GM12878 (cell line): ENCODE measurements at regions not wholly inside any gene's neighbourhood (a gene's known extent, or its start where the extent isn't known, plus 50 kb on each side); places are given as distances from the start of the nearest gene placed in this dataset.

ENCODE experiments used
- ATAC-seq: fragments of 200-7000 bp; cut with Tn5 transposase; 3 replicates; pipeline ENCODE4 v1.9.1; 2020; ENCODE audit warnings: mild to moderate bottlenecking, moderate library complexity
- BruUV-seq: library from RNA; stranded (reverse); fragments of 400-500 nt; replicated peaks from 2 replicates; lab custom pipeline; 2021; lab: Mats Ljungman, UMichigan
- CTCF ChIA-PET: fragments of 300-600 bp; sonication (Branson Sonifier 250); formaldehyde crosslinking; extraction: SDS; loops from one replicate; lab custom pipeline; 2021; ENCODE audit warnings: inconsistent platforms; lab: Yijun Ruan, JAX
- POLR2A ChIA-PET: fragments of 350-600 bp; formaldehyde crosslinking; extraction: SDS; loops from one replicate; lab custom pipeline; 2021; ENCODE audit warnings: inconsistent platforms; lab: Charles Lee
- RAD21 ChIA-PET: fragments of 300-600 bp; sonication (Branson Sonifier 250); formaldehyde crosslinking; loops from one replicate; lab custom pipeline; 2023; ENCODE audit warnings: antibody characterized with exemption; ENCODE audit not compliant: unreplicated experiment; lab: Charles Lee
- SMC1A ChIA-PET: fragments of 300-600 bp; sonication (Branson Sonifier 250); formaldehyde crosslinking; loops from one replicate; lab custom pipeline; 2023; ENCODE audit not compliant: unreplicated experiment, uncharacterized antibody; lab: Charles Lee
- DNase-seq: peaks from one replicate; pipeline ENCODE4 v3.0.0-alpha.2; 2011; ENCODE audit warnings: low read depth, low spot score
- FAIRE-seq: peaks from 3 replicates; lab custom pipeline; 2011; peaks lifted over from hg19 to GRCh38; lab: Jason Lieb, UNC
- H2AFZ ChIP-seq: 2 replicates; pipeline ENCODE4 v1.6.0; 2011; ENCODE audit warnings: low read depth, low read length, control low read depth; ENCODE audit not compliant: control insufficient read depth
- H3K27ac ChIP-seq: 2 replicates; pipeline ENCODE4 v1.5.1; 2011; ENCODE audit warnings: control low read depth; ENCODE audit not compliant: control insufficient read depth, insufficient read depth
- H3K27me3 ChIP-seq, 2 experiments: replicated peaks in 1 of 2; 2 replicates each; pipeline versions ENCODE4 v1.6.0 to v1.6.1; 2011; ENCODE audit warnings: low read length in 1 of 2; ENCODE audit not compliant: control insufficient read depth in 2 of 2, insufficient read depth in 2 of 2
- H3K36me3 ChIP-seq, 2 experiments: 2 replicates each; pipeline ENCODE4 v1.5.1; 2011; ENCODE audit warnings: low read length in 1 of 2; ENCODE audit not compliant: control insufficient read depth in 2 of 2, insufficient read depth in 2 of 2
- H3K4me1 ChIP-seq: 2 replicates; pipeline ENCODE4 v1.6.1; 2011; ENCODE audit warnings: mild to moderate bottlenecking, low read length, moderate library complexity, mixed read lengths; ENCODE audit not compliant: control insufficient read depth, insufficient read depth
- H3K4me2 ChIP-seq: 2 replicates; pipeline ENCODE4 v1.6.0; 2011; ENCODE audit warnings: control low read depth; ENCODE audit not compliant: control insufficient read depth, insufficient read depth
- H3K4me3 ChIP-seq: fragments of 200-600 bp; sonication (generic); 2 replicates; pipeline ENCODE4 v1.5.1; 2016
- H3K79me2 ChIP-seq: 2 replicates; pipeline ENCODE4 v1.6.0; 2011; ENCODE audit warnings: low read length; ENCODE audit not compliant: control insufficient read depth, insufficient read depth
- H3K9ac ChIP-seq: 2 replicates; pipeline ENCODE4 v1.8.0; 2011; ENCODE audit warnings: low read length, control low read depth, mixed read lengths; ENCODE audit not compliant: control insufficient read depth, insufficient read depth
- H3K9me3 ChIP-seq: replicated peaks from 3 replicates; pipeline ENCODE4 v1.5.1; 2011; ENCODE audit warnings: mild to moderate bottlenecking, low read length; ENCODE audit not compliant: control insufficient read depth, insufficient read depth
- H4K20me1 ChIP-seq: 2 replicates; pipeline ENCODE4 v1.6.0; 2011; ENCODE audit not compliant: control insufficient read depth, insufficient read depth
- MYB ChIP-seq: fragments of 150-350 bp; IDR thresholded peaks from 2 replicates; pipeline ENCODE4 v1.6.1; 2014; ENCODE audit warnings: mild to moderate bottlenecking, low read depth, low read length, borderline replicate concordance
- NR2C1 ChIP-seq: fragments of 450-650 bp; IDR thresholded peaks from 2 replicates; pipeline ENCODE4 v1.6.1; 2017; ENCODE audit warnings: antibody characterized with exemption, mild to moderate bottlenecking, moderate library complexity
- NRF1 ChIP-seq: conservative IDR thresholded peaks from 2 replicates; pipeline ENCODE4 v1.6.1; 2011; ENCODE audit warnings: mild to moderate bottlenecking, low read depth, low read length, improper control_type of control experiment
- RELA ChIP-seq: fragments of 450-650 bp; IDR thresholded peaks from 2 replicates; pipeline ENCODE4 v1.8.0; 2014; ENCODE audit warnings: borderline replicate concordance; ENCODE audit not compliant: partially characterized antibody
- RFX5 ChIP-seq: IDR thresholded peaks from 2 replicates; pipeline ENCODE4 v1.6.1; 2011; ENCODE audit warnings: low read depth, low read length, improper control_type of control experiment
- SMAD5 ChIP-seq: IDR thresholded peaks from 2 replicates; pipeline ENCODE4 v1.6.1; 2016; ENCODE audit warnings: antibody characterized with exemption, low read depth
- WGBS: methylation state at CpG from one replicate; pipeline ENCODE4 v1.1.6; 2016; ENCODE audit warnings: low lambda C conversion rate; ENCODE audit not compliant: insufficient replicate concordance, insufficient coverage; ENCODE audit errors: missing lambda C conversion rate; 5-methylcytosine and 5-hydroxymethylcytosine counted together
- in situ Hi-C: fragments of 300-500 bp; cut with MboI; formaldehyde crosslinking; loops from 9 replicates; pipeline ENCODE4 v1.14.3; 2018; ENCODE audit warnings: mixed read lengths
- intact Hi-C: fragments of 100-400 bp; cut with micrococcal nuclease; formaldehyde crosslinking; loops from one replicate; pipeline ENCODE4 v1.14.2; 2022; ENCODE audit not compliant: unreplicated experiment
- TF ChIP-seq, protein P1 (sequence below): fragments of 450-650 bp; formaldehyde crosslinking; IDR thresholded peaks from 2 replicates; pipeline ENCODE4 v1.4.0; 2020; ENCODE audit warnings: mild to moderate bottlenecking, moderate library complexity
- TF ChIP-seq, protein P2 (sequence below): fragments of 450-650 bp; IDR thresholded peaks from 2 replicates; pipeline ENCODE4 v1.6.1; 2016; ENCODE audit warnings: mild to moderate bottlenecking
- TF ChIP-seq, protein P3 (sequence below): fragments of 450-650 bp; conservative IDR thresholded peaks from 2 replicates; pipeline ENCODE4 v1.6.1; 2017; ENCODE audit warnings: mild to moderate bottlenecking, moderate library complexity

GRCh38 chr7:3112479-3113134, 68.9 kb upstream of the CARD11 start (continued):
- TF ChIP-seq, protein P1, sequence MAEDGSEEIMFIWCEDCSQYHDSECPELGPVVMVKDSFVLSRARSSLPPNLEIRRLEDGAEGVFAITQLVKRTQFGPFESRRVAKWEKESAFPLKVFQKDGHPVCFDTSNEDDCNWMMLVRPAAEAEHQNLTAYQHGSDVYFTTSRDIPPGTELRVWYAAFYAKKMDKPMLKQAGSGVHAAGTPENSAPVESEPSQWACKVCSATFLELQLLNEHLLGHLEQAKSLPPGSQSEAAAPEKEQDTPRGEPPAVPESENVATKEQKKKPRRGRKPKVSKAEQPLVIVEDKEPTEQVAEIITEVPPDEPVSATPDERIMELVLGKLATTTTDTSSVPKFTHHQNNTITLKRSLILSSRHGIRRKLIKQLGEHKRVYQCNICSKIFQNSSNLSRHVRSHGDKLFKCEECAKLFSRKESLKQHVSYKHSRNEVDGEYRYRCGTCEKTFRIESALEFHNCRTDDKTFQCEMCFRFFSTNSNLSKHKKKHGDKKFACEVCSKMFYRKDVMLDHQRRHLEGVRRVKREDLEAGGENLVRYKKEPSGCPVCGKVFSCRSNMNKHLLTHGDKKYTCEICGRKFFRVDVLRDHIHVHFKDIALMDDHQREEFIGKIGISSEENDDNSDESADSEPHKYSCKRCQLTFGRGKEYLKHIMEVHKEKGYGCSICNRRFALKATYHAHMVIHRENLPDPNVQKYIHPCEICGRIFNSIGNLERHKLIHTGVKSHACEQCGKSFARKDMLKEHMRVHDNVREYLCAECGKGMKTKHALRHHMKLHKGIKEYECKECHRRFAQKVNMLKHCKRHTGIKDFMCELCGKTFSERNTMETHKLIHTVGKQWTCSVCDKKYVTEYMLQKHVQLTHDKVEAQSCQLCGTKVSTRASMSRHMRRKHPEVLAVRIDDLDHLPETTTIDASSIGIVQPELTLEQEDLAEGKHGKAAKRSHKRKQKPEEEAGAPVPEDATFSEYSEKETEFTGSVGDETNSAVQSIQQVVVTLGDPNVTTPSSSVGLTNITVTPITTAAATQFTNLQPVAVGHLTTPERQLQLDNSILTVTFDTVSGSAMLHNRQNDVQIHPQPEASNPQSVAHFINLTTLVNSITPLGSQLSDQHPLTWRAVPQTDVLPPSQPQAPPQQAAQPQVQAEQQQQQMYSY = no peak
- TF ChIP-seq NR2C1 (no peak), SMAD5 (no peak)
- TF ChIP-seq, protein P2, sequence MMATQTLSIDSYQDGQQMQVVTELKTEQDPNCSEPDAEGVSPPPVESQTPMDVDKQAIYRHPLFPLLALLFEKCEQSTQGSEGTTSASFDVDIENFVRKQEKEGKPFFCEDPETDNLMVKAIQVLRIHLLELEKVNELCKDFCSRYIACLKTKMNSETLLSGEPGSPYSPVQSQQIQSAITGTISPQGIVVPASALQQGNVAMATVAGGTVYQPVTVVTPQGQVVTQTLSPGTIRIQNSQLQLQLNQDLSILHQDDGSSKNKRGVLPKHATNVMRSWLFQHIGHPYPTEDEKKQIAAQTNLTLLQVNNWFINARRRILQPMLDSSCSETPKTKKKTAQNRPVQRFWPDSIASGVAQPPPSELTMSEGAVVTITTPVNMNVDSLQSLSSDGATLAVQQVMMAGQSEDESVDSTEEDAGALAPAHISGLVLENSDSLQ = no peak
- TF ChIP-seq, all 136 proteins: peak for 0

DNA sequence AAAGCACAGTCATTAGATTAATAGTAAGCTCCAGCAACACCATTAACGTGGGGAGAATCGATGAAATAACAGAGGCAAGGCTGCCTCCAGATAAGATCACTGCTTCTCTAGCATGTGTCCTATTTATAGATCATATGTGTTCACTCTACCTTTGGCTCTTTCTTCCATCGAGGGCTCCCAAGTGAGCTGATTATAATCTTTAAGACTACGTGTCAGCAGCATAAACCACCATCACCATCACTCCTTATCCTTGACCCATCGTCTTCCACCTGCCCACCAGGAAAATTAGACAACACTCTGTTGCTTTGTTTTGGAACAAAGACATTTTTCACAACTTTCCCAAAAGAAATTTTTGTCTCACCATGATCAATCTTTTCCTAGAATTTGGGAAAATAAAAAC, 71.2 kb upstream of the CARD11 start:
- Histone ChIP-seq H3K79me2 (no peaks in the 10 kb centered on the region), H3K4me1 (no peaks in the 10 kb centered on the region), H3K27ac (no peak overlapping the region), H3K9me3 (no peaks in the 10 kb centered on the region; the same call in 2 of the 3 replicates), H3K36me3 (no peaks in the 10 kb centered on the region), H2AFZ (no peak overlapping the region), H3K4me3 (no peak overlapping the region), H3K4me2 (no peak overlapping the region), H3K9ac (no peak overlapping the region), H3K27me3 (no peaks in the 10 kb centered on the region), H4K20me1 (no peaks in the 10 kb centered on the region)
- DNase-seq = no peak
- RAD21 ChIA-PET = no interaction called here
- SMC1A ChIA-PET = no interaction called here
- no peak for TF ChIP-seq MYB
- TF ChIP-seq RELA = no peak
- no peak for TF ChIP-seq RFX5
- TF ChIP-seq NRF1 = no peak
- TF ChIP-seq, protein P3, sequence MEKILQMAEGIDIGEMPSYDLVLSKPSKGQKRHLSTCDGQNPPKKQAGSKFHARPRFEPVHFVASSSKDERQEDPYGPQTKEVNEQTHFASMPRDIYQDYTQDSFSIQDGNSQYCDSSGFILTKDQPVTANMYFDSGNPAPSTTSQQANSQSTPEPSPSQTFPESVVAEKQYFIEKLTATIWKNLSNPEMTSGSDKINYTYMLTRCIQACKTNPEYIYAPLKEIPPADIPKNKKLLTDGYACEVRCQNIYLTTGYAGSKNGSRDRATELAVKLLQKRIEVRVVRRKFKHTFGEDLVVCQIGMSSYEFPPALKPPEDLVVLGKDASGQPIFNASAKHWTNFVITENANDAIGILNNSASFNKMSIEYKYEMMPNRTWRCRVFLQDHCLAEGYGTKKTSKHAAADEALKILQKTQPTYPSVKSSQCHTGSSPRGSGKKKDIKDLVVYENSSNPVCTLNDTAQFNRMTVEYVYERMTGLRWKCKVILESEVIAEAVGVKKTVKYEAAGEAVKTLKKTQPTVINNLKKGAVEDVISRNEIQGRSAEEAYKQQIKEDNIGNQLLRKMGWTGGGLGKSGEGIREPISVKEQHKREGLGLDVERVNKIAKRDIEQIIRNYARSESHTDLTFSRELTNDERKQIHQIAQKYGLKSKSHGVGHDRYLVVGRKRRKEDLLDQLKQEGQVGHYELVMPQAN = no peak
- CTCF ChIA-PET = no interaction called here
- FAIRE-seq = no peak
- no TSS peak for BruUV-seq
- POLR2A ChIA-PET = no interaction called here
- no peak for ATAC-seq
- intact Hi-C loops (no loop called here), in situ Hi-C loops (no loop called here)
- WGBS = 19% methylated on average over 5 of the region's 5 CpGs
